ENCODE measurements at regions not wholly inside any gene's neighbourhood (a gene's known extent, or its start where the extent isn't known, plus 50 kb on each side); places are given as distances from the start of the nearest gene placed in this dataset.
"Not testable (repeated sequence)": the region's sequence is repeated elsewhere in the genome, so short reads cannot be mapped to it uniquely, and the experiment has no call there.

- Histone ChIP-seq H4K20me1 (ENCODE audit: insufficient read depth, low read length) (no peaks in the 10 kb centered on the region), H2AFZ (ENCODE audit: low read length) (no peak overlapping the region), H3K4me3 (ENCODE audit: low read depth, low read length, poor library complexity, severe bottlenecking) (no peak overlapping the region), H3K27ac (ENCODE audit: low read depth, low read length, poor library complexity, severe bottlenecking) (no peak overlapping the region), H3K79me2 (ENCODE audit: insufficient read depth, low read depth, low read length) (no peaks in the 10 kb centered on the region), H3K9me2 (ENCODE audit: insufficient read depth, low read length) (no peaks in the 10 kb centered on the region), H3K4me1 (ENCODE audit: insufficient read depth, low read length, poor library complexity, severe bottlenecking) (no peaks in the 10 kb centered on the region), H3K4me2 (ENCODE audit: low read length) (no peak overlapping the region), H3K9me3 (ENCODE audit: low read length) (no peaks in the 10 kb centered on the region), H3K36me3 (ENCODE audit: insufficient read depth, low read length) (no peaks in the 10 kb centered on the region)
- intact Hi-C loops (cut with micrococcal nuclease; ENCODE audit: unreplicated experiment) = loop anchor here (5.0 kb wide), 1 partner anchor 126 kb away; no protein-coding TSS in a partner anchor
- no peak for DNase-seq (ENCODE audit: low spot score)
- POLR2A ChIA-PET = interaction anchor here (0.6 to 1.0 kb wide), 3 partner anchors 10 to 118 kb away, joined by 3 read pairs; no protein-coding TSS in a partner anchor
- CTCF ChIA-PET (ENCODE audit: unreplicated experiment) = no interaction called here
- BruUV-seq (replicated peaks) = no TSS peak
- TF ChIP-seq EZH2phosphoT487 (IDR thresholded peaks at IDR 0.05; ENCODE audit: borderline replicate concordance, low read depth, low read length) (no peak), CTCF (conservative IDR thresholded peaks at IDR 0.05; ENCODE audit: low read length) (peak; percentile 32; the same call in 1 of the 2 replicates)
These were observed 77.6 kb upstream of the NID2 start for GRCh38 chr14:52146504-52146903.

GRCh38 chr14:52144099-52144498, 75.2 kb upstream of the NID2 start:
- H3K27ac ChIP-seq (ENCODE audit: low read depth, low read length, poor library complexity, severe bottlenecking); H3K9me2 ChIP-seq (ENCODE audit: insufficient read depth, low read length); BruUV-seq (replicated peaks); intact Hi-C loops (cut with micrococcal nuclease; ENCODE audit: unreplicated experiment); H3K9me3 ChIP-seq (ENCODE audit: low read length); H3K4me1 ChIP-seq (ENCODE audit: insufficient read depth, low read length, poor library complexity, severe bottlenecking); H2AFZ ChIP-seq (ENCODE audit: low read length); H3K4me3 ChIP-seq (ENCODE audit: low read depth, low read length, poor library complexity, severe bottlenecking); CTCF ChIA-PET (ENCODE audit: unreplicated experiment); DNase-seq (ENCODE audit: low spot score); H3K79me2 ChIP-seq (ENCODE audit: insufficient read depth, low read depth, low read length); H3K36me3 ChIP-seq (ENCODE audit: insufficient read depth, low read length); H3K4me2 ChIP-seq (ENCODE audit: low read length); H4K20me1 ChIP-seq (ENCODE audit: insufficient read depth, low read length): not testable (repeated sequence)
- POLR2A ChIA-PET = interaction anchor here (0.6 to 1.3 kb wide), 5 partner anchors 10 to 80 kb away, joined by 3 to 6 read pairs (median 3); no protein-coding TSS in a partner anchor

GRCh38 chr14:52142504-52142903, 73.6 kb upstream of the NID2 start:
- BruUV-seq (replicated peaks) = no TSS peak
- intact Hi-C loops (cut with micrococcal nuclease; ENCODE audit: unreplicated experiment) = no loop called here
- no peaks in the 10 kb centered on the region for H3K36me3 ChIP-seq (ENCODE audit: insufficient read depth, low read length)
- no peak overlapping the region for H3K4me2 ChIP-seq (ENCODE audit: low read length)
- H2AFZ ChIP-seq (ENCODE audit: low read length) = no peak overlapping the region
- DNase-seq (ENCODE audit: low spot score) = no peak
- no peaks in the 10 kb centered on the region for H4K20me1 ChIP-seq (ENCODE audit: insufficient read depth, low read length)
- no peak overlapping the region for H3K4me3 ChIP-seq (ENCODE audit: low read depth, low read length, poor library complexity, severe bottlenecking)
- no peak for TF ChIP-seq EZH2phosphoT487 (IDR thresholded peaks at IDR 0.05; ENCODE audit: borderline replicate concordance, low read depth, low read length)
- no peak for TF ChIP-seq CTCF (conservative IDR thresholded peaks at IDR 0.05; ENCODE audit: low read length)
- CTCF ChIA-PET (ENCODE audit: unreplicated experiment) = no interaction called here
- POLR2A ChIA-PET = interaction anchor here (1.1 to 1.2 kb wide), 2 partner anchors 9 to 33 kb away, joined by 3 to 5 read pairs; no protein-coding TSS in a partner anchor
- H3K4me1 ChIP-seq (ENCODE audit: insufficient read depth, low read length, poor library complexity, severe bottlenecking) = no peaks in the 10 kb centered on the region
- H3K27ac ChIP-seq (ENCODE audit: low read depth, low read length, poor library complexity, severe bottlenecking) = no peak overlapping the region
- H3K9me2 ChIP-seq (ENCODE audit: insufficient read depth, low read length) = no peaks in the 10 kb centered on the region
- no peaks in the 10 kb centered on the region for H3K9me3 ChIP-seq (ENCODE audit: low read length)
- H3K79me2 ChIP-seq (ENCODE audit: insufficient read depth, low read depth, low read length) = no peaks in the 10 kb centered on the region
